AG10803 (cell line): ENCODE measurements at regions not wholly inside any gene's neighbourhood (a gene's known extent, or its start where the extent isn't known, plus 50 kb on each side); places are given as distances from the start of the nearest gene placed in this dataset.

Experiments
- DNase-seq: peaks from one replicate; pipeline ENCODE4 v3.0.0; 2010; ENCODE audit warnings: low read depth
- H3K4me3 ChIP-seq: 2 replicates; pipeline ENCODE4 v1.5.1; 2011; ENCODE audit warnings: mild to moderate bottlenecking, low read length, control low read depth
- TF ChIP-seq, protein P1 (sequence below): conservative IDR thresholded peaks from 2 replicates; pipeline ENCODE4 v1.5.1; 2011; ENCODE audit warnings: mild to moderate bottlenecking, low read length, control low read depth, inconsistent platforms

DNA sequence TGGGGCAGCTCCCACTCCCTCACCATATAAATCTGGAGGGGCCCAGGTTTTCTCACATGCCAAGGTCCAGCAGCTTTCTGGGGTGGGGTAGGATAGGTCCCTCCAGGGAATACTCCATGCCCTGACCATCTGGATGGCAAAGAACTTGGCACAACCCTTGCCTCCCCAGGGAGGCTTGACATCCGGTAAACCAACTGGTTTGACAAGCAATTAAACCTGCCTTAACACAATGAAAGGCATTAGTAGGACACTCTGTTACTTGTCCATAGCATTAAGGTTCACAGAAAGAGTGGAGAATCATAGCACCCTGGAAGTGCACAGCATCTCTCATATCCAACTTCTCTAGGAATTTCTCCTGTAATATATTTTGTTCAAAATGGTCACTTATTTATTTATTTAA lies 63.9 kb upstream of the MAF start:
- no peak overlapping the region for H3K4me3 ChIP-seq
- TF ChIP-seq, protein P1, sequence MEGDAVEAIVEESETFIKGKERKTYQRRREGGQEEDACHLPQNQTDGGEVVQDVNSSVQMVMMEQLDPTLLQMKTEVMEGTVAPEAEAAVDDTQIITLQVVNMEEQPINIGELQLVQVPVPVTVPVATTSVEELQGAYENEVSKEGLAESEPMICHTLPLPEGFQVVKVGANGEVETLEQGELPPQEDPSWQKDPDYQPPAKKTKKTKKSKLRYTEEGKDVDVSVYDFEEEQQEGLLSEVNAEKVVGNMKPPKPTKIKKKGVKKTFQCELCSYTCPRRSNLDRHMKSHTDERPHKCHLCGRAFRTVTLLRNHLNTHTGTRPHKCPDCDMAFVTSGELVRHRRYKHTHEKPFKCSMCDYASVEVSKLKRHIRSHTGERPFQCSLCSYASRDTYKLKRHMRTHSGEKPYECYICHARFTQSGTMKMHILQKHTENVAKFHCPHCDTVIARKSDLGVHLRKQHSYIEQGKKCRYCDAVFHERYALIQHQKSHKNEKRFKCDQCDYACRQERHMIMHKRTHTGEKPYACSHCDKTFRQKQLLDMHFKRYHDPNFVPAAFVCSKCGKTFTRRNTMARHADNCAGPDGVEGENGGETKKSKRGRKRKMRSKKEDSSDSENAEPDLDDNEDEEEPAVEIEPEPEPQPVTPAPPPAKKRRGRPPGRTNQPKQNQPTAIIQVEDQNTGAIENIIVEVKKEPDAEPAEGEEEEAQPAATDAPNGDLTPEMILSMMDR: no peak
- DNase-seq: no peak

DNA sequence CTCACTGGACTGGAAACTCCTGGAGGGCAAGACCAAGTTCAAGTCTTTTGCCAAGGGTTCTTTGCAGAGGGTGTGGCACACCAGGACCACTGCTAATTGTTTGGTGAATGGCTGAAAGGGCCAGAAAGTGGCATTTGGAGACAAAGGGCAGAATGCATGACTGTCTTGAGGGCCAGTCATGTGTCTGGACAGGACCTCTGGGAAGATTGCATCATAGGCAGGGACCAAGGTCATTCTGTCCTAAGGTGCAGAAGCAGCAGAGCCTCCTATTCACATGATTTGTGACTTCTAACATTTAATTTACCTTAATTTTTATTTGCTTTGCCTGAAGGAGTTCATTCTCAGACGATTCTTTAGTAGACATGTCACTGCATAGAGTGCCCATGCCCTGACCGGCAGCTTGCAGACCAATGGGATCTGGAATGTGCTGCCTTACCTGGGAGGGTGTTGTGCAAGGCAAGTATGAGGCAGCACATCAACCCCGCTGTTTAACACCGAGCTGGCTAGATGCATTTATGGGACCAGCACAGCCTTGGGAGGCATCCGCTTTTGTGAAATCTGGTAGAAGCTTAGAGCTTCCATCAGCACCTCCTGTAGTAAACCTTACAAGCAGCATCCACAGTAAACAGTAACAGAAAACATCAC lies 62.3 kb upstream of the MAF start:
- DNase-seq: no peak
- TF ChIP-seq, protein P1: no peak
- H3K4me3 ChIP-seq: no peak overlapping the region

DNA sequence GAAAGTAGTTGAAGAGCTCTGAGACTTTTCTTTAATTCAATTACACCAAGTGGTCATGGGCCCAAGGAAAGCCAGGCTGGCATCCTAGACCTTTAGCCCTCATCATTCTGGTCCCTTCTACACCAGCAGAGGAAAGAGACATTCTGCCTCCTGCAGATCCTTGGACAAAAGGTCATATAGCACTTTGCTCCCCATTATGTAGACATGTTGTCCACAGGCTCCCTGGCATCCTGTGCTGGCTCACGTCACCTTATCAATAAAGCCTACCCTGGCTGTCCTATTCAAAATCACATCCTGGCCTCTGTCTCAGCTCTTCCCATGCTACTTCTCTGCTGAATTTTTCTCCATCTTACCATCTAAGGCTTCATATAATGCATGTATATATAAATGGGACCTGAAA lies 61.6 kb upstream of the MAF start:
- TF ChIP-seq, protein P1: no peak
- no peak for DNase-seq
- H3K4me3 ChIP-seq: no peak overlapping the region

DNA sequence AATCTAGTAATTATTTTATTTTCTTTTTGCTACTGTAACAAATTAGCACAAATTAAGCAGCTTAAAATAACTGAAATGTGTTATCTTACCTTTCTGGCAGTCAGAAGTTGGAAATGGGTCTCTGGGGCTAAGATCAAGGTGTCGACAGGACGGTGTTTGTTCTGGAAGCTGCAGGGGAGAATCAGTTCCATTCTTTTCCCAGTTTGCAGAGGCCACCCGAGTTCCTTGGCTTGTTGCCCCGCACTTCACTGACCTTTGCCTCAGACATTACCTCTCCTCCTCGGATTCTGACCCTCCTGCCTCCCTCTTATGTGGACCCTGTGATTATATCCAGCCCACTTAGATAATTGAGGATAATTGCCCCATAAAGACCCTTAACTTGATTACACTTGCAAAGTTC lies 61.0 kb upstream of the MAF start:
- DNase-seq: no peak
- TF ChIP-seq, protein P1: no peak
- H3K4me3 ChIP-seq: no peak overlapping the region

DNA sequence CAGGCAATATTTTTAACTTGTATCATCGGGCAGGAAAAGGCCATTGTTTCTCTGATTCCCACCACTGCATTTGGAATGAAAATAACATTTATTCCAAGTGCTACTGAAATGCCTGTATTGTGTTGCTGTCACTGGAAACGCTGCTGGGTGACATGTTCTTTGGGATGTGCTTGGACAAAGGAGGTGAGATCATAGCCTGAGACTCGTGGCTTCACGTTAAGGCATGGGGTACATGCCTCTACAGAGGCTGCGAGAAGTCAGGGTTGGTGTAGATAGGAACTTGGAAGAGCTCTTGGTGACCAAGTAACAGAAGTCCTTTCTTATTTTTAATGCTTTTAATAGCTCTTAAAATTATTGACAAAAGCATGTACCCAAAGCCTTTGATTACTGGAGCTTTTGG lies 58.8 kb upstream of the MAF start:
- TF ChIP-seq, protein P1: no peak

DNA sequence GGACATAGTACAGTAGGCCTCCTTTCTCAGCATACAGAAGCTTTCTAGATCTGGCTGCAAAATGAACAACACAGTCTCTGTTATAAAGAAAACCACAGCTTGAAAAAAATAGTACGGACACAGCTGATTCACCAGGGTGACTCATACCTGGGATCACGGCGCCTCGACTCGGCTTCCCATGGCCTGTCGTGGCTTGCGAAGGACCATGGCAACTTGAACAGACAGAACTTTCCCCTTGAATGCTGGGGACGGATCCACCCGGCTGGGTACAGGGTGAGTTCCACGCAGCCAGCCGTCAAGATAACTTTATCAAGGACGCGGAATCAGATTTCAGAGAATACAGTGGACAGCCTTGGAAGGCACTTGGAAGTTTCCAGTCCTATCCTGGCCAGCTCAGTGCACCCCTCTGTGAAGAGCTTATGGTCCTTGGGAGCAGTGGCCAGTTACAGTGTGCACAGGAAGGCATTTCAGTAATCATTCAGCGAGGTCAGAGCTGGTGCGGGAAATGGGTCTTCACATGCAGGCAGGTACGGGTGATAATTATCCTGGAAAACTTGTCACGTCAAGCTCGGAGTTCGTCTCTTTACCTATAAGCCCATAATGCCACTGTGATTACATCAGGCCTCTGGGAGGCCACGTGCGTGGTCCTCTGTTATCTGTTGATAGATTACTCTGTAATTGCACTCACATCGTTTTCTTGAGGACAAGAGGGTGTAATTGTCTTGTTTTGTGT lies 57.9 kb upstream of the MAF start:
- TF ChIP-seq, protein P1: no peak
- DNase-seq: peak; percentile 48
- no peak overlapping the region for H3K4me3 ChIP-seq

More for the DNA sequence above, 58.8 kb upstream of the MAF start:
- DNase-seq: no peak
- no peak overlapping the region for H3K4me3 ChIP-seq

DNA sequence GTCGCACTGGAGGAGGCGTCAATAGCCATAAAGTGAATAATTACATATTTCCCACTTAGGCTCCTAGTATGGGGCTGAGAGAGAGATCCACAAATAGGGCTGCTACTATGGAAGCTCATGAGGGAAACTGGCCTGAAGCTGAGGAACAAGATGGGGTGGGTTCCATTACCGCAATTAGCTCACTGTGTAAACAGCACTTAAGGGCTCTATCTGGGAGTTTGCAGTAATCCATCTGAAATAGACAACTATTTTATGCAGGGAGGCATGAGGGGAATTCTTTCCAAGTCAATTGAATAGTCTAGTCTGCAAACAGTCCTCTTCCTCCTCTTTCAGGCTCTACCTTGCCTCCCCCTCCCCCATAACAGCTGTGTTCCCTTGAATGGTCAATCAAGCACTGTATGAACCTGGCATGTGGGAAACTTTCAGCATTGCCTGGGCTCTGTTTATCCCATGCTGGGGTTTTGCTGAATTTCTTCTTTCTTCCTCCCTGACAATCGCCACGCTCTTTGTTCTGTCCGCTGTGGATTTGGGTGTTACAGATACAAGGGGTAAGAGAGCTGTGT lies 56.1 kb upstream of the MAF start:
- DNase-seq: no peak
- TF ChIP-seq, protein P1: no peak
- H3K4me3 ChIP-seq: no peak overlapping the region
